ENCODE measurements at regions not wholly inside any gene's neighbourhood (a gene's known extent, or its start where the extent isn't known, plus 50 kb on each side); places are given as distances from the start of the nearest gene placed in this dataset.

DNA sequence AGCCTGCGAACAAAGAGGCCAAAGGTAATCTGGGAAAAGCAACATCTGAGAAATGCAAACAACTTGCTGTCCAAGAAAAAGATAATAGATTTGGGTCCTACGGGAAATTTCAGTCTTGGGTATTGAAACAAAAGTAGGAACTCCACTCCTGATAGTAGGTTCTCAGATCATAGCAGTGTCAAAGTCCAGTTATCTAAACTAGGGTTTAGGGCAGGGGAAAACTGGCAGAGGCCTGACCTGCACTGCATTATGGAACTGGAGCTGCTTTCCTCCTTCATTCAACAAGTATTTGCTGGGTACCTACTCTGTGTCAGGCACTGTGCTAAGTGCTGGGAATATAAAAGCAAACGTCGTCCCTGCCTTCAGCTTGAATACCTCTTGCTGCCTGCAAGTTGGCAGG lies 60.7 kb upstream of the NGF start:
- Histone ChIP-seq H4K20me1 (no peaks in the 10 kb centered on the region), H3K4me3 (no peak overlapping the region), H3K4me1 (peaks cover 0 to 8% (median 0%) of the 10 kb centered on the region in 10 experiments; a peak in 1 of 20 replicates), H3K27me3 (no peaks in the 10 kb centered on the region), H3K36me3 (no peaks in the 10 kb centered on the region), H3K4me2 (no peak overlapping the region), H3K9ac (no peak overlapping the region), H3K27ac (no peak overlapping the region), H3K9me3 (replicated peaks in 1 of 11) (peaks cover 0 to 6% (median 0%) of the 10 kb centered on the region in 11 experiments; a peak in 1 of 22 replicates)
- no peak for TF ChIP-seq Cebpa-rat (IDR thresholded peaks at IDR 0.05)

Measured in BLaER1 treated with 17β-estradiol and CSF1 and Interleukin-3, amounts not matched to agents 10 nM and 100 nM (cell line).